Transverse colon (tissue), 3 donors: ENCODE measurements at regions not wholly inside any gene's neighbourhood (a gene's known extent, or its start where the extent isn't known, plus 50 kb on each side); places are given as distances from the start of the nearest gene placed in this dataset.
"Not testable (repeated sequence)": the region's sequence is repeated elsewhere in the genome, so short reads cannot be mapped to it uniquely, and the experiment has no call there.

Experiments used
- EP300 ChIP-seq: sonication (generic); formaldehyde crosslinking; IDR thresholded peaks from one replicate; pipeline ENCODE4 v1.6.1; 2017; ENCODE audit warnings: antibody characterized with exemption, low read depth
- POLR2A ChIP-seq: fragments of 450-650 bp; IDR thresholded peaks from one replicate; pipeline ENCODE4 v1.6.1; 2016; ENCODE audit warnings: antibody characterized with exemption, mild to moderate bottlenecking, moderate library complexity
- TF ChIP-seq, protein P1 (sequence below), 5 experiments: fragments of 200-600 bp in 3 of 5; fragments of 450-650 bp in 2 of 5; sonication (generic) in 3 of 5; IDR thresholded peaks; 1 replicate in 2 of 5; 2 replicates in 3 of 5; pipeline ENCODE4 v1.5.1; 2016 to 2017; ENCODE audit warnings: antibody characterized with exemption in 5 of 5, inconsistent platforms in 3 of 5, mild to moderate bottlenecking in 2 of 5, moderate library complexity in 1 of 5

DNA sequence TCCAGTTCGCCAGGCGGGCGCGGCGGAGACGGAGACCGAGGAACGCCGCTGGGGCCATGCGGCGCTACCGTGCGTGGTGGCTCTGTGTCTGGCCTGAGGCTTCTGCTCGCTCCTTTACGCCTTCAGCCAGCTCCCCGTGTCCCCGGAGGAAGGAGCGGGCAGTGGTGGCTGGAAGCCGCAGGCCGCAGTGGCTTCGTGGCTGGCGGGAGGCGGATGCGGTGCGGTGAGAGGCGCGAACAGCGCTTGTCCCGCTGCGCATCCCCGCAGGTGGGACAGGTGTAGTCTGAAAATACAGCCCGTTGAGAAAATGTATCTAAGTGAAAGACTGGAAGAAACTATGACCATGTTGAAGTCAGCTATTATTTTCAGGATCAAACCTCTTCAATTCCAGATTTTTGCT, 796.5 kb downstream of the FOXD4L5 start:
- TF ChIP-seq, protein P1, sequence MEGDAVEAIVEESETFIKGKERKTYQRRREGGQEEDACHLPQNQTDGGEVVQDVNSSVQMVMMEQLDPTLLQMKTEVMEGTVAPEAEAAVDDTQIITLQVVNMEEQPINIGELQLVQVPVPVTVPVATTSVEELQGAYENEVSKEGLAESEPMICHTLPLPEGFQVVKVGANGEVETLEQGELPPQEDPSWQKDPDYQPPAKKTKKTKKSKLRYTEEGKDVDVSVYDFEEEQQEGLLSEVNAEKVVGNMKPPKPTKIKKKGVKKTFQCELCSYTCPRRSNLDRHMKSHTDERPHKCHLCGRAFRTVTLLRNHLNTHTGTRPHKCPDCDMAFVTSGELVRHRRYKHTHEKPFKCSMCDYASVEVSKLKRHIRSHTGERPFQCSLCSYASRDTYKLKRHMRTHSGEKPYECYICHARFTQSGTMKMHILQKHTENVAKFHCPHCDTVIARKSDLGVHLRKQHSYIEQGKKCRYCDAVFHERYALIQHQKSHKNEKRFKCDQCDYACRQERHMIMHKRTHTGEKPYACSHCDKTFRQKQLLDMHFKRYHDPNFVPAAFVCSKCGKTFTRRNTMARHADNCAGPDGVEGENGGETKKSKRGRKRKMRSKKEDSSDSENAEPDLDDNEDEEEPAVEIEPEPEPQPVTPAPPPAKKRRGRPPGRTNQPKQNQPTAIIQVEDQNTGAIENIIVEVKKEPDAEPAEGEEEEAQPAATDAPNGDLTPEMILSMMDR (IDR thresholded peaks at IDR 0.05), result not testable (repeated sequence)
- not testable (repeated sequence) for TF ChIP-seq EP300, POLR2A
